Fibroblast of villous mesenchyme (primary cell): ENCODE measurements at regions not wholly inside any gene's neighbourhood (a gene's known extent, or its start where the extent isn't known, plus 50 kb on each side); places are given as distances from the start of the nearest gene placed in this dataset.
"Not testable (repeated sequence)": the region's sequence is repeated elsewhere in the genome, so short reads cannot be mapped to it uniquely, and the experiment has no call there.

Source experiments
- DNase-seq: peaks from one replicate; pipeline ENCODE4 v3.0.0-alpha.2; 2010; ENCODE audit warnings: low read depth
- H3K4me3 ChIP-seq: 2 replicates; pipeline ENCODE4 v1.5.1; 2011; ENCODE audit warnings: low read depth, mild to moderate bottlenecking, low read length
- CTCF ChIP-seq: IDR thresholded peaks from 2 replicates; pipeline ENCODE4 v1.5.1; 2012; ENCODE audit warnings: low read depth, mild to moderate bottlenecking, low read length; ENCODE audit not compliant: insufficient read depth

- H3K4me3 ChIP-seq: no peak overlapping the region
- DNase-seq: no peak
- TF ChIP-seq CTCF: no peak
Measured at GRCh38 chr11:129643031-129643721, 172.5 kb upstream of the TMEM45B start.

- no peak for TF ChIP-seq CTCF
- peak; percentile 41 for DNase-seq
- H3K4me3 ChIP-seq: no peak overlapping the region
Measured at GRCh38 chr11:129644326-129644725, 171.3 kb upstream of the TMEM45B start.

- no peak overlapping the region for H3K4me3 ChIP-seq
- no peak for DNase-seq
- TF ChIP-seq CTCF: no peak
Measured at GRCh38 chr11:129645943-129646342, 169.7 kb upstream of the TMEM45B start.

- not testable (repeated sequence) for DNase-seq, H3K4me3 ChIP-seq
Measured at GRCh38 chr11:129650044-129650443, 165.6 kb upstream of the TMEM45B start.

- no peak for TF ChIP-seq CTCF
- H3K4me3 ChIP-seq: no peak overlapping the region
- DNase-seq: peak; percentile 11
Measured at GRCh38 chr11:129652835-129653234, 162.8 kb upstream of the TMEM45B start.

- DNase-seq: no peak
- no peak overlapping the region for H3K4me3 ChIP-seq
- no peak for TF ChIP-seq CTCF
Measured at GRCh38 chr11:129655247-129655832, 160.3 kb upstream of the TMEM45B start.

- TF ChIP-seq CTCF: no peak
- DNase-seq: no peak
- H3K4me3 ChIP-seq: no peak overlapping the region
Measured at GRCh38 chr11:129657866-129658525, 157.7 kb upstream of the TMEM45B start.
